Suprapubic skin (tissue), 4 donors: ENCODE measurements at regions not wholly inside any gene's neighbourhood (a gene's known extent, or its start where the extent isn't known, plus 50 kb on each side); places are given as distances from the start of the nearest gene placed in this dataset.

Experiments used
- DNase-seq, 2 donors: peaks; one replicate each; pipeline ENCODE4 v3.0.0-alpha.2; 2019; ENCODE audit warnings: low spot score in 2 of 2
- H3K27ac ChIP-seq: fragments of 200-600 bp; sonication (generic); one replicate; pipeline ENCODE4 v1.5.1; 2019
- H3K27me3 ChIP-seq: fragments of 200-600 bp; sonication (generic); one replicate; pipeline ENCODE4 v1.5.1; 2019
- H3K36me3 ChIP-seq: fragments of 200-600 bp; sonication (generic); one replicate; pipeline ENCODE4 v1.5.1; 2019
- H3K4me1 ChIP-seq: fragments of 200-600 bp; sonication (generic); one replicate; pipeline ENCODE4 v1.5.1; 2019
- H3K4me3 ChIP-seq: fragments of 200-600 bp; sonication (generic); one replicate; pipeline ENCODE4 v1.5.1; 2019; ENCODE audit warnings: mild to moderate bottlenecking
- H3K9me3 ChIP-seq: fragments of 200-600 bp; sonication (generic); one replicate; pipeline ENCODE4 v1.5.1; 2019
- EP300 ChIP-seq: sonication (generic); formaldehyde crosslinking; IDR thresholded peaks from one replicate; pipeline ENCODE4 v1.6.1; 2017; ENCODE audit warnings: antibody characterized with exemption
- POLR2A ChIP-seq, 2 donors: fragments of 450-650 bp; IDR thresholded peaks; one replicate each; pipeline ENCODE4 v1.6.1; 2017; ENCODE audit warnings: antibody characterized with exemption in 2 of 2, mild to moderate bottlenecking in 2 of 2, moderate library complexity in 2 of 2
- POLR2AphosphoS5 ChIP-seq, 3 donors: sonication (generic); formaldehyde crosslinking; IDR thresholded peaks; one replicate each; pipeline ENCODE4 v1.6.1; 2017; ENCODE audit warnings: antibody characterized with exemption in 3 of 3
- WGBS: methylation state at CpG from one replicate; pipeline ENCODE4 v1.1.5; 2018; 5-methylcytosine and 5-hydroxymethylcytosine counted together
- TF ChIP-seq, protein P1 (sequence below), 2 donors: fragments of 200-600 bp in 1 of 2; fragments of 450-650 bp in 1 of 2; sonication (generic) in 1 of 2; IDR thresholded peaks; one replicate each; pipeline ENCODE4 v1.5.1; 2016 to 2019; ENCODE audit warnings: antibody characterized with exemption in 2 of 2, mild to moderate bottlenecking in 1 of 2, moderate library complexity in 1 of 2

DNA sequence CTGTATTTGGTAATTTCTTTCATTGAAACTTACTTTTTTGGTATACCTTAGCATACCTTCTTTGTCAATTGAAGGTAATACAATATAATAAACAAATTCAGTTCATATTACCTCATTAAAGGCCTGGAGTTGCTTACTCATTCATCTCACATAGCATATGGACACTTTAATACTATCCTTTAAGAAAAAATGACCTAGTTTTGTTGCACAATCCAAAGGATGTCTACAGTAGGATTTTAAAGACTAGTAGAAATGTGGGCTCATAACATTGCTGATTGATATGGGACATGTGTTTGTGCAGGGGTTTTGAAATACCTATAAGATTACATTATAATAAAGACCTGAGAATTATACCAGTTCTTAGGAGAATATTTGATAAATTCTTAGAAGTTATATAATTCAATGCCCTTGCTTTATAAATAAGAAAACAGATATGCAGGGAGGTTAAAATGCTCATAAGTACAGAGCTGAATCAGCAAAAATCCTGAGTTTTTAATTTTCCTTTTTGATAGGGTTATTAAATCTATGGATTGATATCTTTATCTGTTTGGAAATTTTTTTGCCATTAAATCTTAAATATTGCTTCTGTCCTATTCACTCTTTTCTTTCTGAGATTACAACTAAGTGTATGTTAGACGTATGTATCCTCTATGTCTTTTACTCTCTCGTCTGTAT lies 352.1 kb downstream of the ATP23 start:
- H3K9me3 ChIP-seq = no peaks in the 10 kb centered on the region
- H3K27me3 ChIP-seq = no peaks in the 10 kb centered on the region
- 97% methylated on average over 2 of the region's 2 CpGs for WGBS
- no peak overlapping the region for H3K4me3 ChIP-seq
- TF ChIP-seq EP300 (no peak), POLR2A (IDR thresholded peaks at IDR 0.05) (no peak)
- no peaks in the 10 kb centered on the region for H3K4me1 ChIP-seq
- no peaks in the 10 kb centered on the region for H3K36me3 ChIP-seq
- no peak overlapping the region for H3K27ac ChIP-seq
- DNase-seq = no peak

DNA sequence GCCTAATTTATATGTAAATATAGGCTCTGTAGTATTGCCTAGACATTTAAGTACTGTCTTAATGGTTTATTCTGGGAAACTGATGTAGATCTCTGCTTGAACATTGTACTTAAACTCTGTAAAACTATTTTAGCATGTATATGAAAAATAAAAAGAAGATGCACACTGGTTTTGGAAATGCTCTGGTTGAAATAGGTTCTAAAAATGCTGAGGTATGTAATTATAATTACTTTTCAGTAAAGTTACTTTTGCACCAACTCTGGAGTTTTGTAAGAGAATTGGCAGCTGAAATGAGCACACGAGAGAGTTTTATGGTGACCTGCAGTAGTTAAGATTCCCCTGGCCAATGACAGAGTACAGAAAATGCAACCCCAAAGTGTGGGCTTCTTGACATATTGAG lies 353.9 kb downstream of the ATP23 start:
- 86% methylated on average over 1 of the region's 1 CpG for WGBS
- no peak for TF ChIP-seq POLR2AphosphoS5 (IDR thresholded peaks at IDR 0.05)
- Histone ChIP-seq H3K4me3 (no peak overlapping the region), H3K4me1 (no peaks in the 10 kb centered on the region), H3K9me3 (no peaks in the 10 kb centered on the region), H3K27me3 (no peaks in the 10 kb centered on the region), H3K27ac (no peak overlapping the region), H3K36me3 (no peaks in the 10 kb centered on the region)
- no peak for DNase-seq

DNA sequence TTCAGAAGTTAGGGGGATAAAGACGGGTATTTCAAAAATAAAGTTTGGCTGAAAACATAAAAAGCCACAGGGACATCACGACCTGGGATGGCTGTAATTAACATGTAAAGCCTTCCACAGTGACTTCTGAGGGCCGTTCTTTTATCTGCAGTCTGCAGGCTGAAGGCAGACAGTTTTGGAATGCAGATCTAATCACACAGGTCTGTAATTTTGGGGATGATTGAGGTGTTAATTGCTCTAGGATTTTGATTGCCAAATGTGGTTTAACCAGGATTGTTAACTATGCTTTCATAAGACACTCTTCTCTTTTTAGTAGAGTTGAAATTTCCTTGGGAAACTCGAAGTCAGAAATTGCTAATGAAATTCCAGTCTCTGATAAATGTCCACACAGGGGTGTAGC lies 355.5 kb downstream of the ATP23 start:
- no peaks in the 10 kb centered on the region for H3K9me3 ChIP-seq
- TF ChIP-seq POLR2A (IDR thresholded peaks at IDR 0.05) (no peak), EP300 (no peak), POLR2AphosphoS5 (IDR thresholded peaks at IDR 0.05) (no peak)
- TF ChIP-seq, protein P1, sequence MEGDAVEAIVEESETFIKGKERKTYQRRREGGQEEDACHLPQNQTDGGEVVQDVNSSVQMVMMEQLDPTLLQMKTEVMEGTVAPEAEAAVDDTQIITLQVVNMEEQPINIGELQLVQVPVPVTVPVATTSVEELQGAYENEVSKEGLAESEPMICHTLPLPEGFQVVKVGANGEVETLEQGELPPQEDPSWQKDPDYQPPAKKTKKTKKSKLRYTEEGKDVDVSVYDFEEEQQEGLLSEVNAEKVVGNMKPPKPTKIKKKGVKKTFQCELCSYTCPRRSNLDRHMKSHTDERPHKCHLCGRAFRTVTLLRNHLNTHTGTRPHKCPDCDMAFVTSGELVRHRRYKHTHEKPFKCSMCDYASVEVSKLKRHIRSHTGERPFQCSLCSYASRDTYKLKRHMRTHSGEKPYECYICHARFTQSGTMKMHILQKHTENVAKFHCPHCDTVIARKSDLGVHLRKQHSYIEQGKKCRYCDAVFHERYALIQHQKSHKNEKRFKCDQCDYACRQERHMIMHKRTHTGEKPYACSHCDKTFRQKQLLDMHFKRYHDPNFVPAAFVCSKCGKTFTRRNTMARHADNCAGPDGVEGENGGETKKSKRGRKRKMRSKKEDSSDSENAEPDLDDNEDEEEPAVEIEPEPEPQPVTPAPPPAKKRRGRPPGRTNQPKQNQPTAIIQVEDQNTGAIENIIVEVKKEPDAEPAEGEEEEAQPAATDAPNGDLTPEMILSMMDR (IDR thresholded peaks at IDR 0.05) = no peak
- no peak for DNase-seq
- no peaks in the 10 kb centered on the region for H3K36me3 ChIP-seq
- no peaks in the 10 kb centered on the region for H3K27me3 ChIP-seq
- no peak overlapping the region for H3K27ac ChIP-seq
- no peak overlapping the region for H3K4me3 ChIP-seq
- H3K4me1 ChIP-seq = no peaks in the 10 kb centered on the region
- WGBS = 51% methylated on average over 4 of the region's 4 CpGs

DNA sequence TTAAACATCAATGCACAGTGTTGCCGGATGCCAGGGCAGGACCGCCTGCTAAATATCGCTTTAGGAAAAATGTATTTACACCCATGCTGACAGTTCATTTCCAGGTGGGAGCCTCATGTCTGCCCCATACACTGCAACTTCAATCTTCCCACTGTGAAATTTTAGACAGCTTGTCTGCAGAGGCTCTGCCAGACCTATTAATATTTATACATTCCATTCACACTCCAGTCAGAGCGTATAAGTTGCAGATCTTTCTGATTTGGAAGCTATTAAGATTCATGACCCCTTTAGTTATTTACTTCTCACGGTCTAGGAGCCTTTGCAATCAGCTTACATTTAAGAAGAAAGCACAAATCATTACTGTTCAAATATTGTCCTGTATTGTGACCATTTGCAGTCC lies 357.4 kb downstream of the ATP23 start:
- H3K27ac ChIP-seq = no peak overlapping the region
- 67% methylated on average over 5 of the region's 5 CpGs for WGBS
- TF ChIP-seq, protein P1 (IDR thresholded peaks at IDR 0.05) = no peak
- TF ChIP-seq POLR2A (IDR thresholded peaks at IDR 0.05) (no peak), POLR2AphosphoS5 (IDR thresholded peaks at IDR 0.05) (no peak), EP300 (no peak)
- no peaks in the 10 kb centered on the region for H3K4me1 ChIP-seq
- no peaks in the 10 kb centered on the region for H3K27me3 ChIP-seq
- H3K36me3 ChIP-seq = no peaks in the 10 kb centered on the region
- H3K9me3 ChIP-seq = no peaks in the 10 kb centered on the region
- DNase-seq = no peak
- no peak overlapping the region for H3K4me3 ChIP-seq

DNA sequence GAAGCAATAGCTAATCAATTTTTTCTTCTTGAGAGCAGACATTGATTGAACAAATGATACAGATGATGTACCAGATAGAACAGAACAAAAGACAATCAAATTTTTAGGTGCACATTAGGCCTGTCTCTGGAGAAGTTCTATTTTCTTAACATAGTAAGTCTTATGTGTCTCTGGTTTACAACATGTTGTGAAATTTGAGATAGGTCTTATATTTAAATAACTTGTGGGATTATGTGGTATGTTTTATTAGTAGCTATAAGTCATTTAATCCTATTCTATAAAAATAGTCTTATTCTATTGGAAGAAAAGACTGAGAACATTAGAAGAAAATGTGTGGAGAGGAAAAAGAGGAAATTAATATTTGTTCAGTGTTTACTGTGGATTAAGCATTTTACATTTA lies 358.0 kb downstream of the ATP23 start:
- H3K36me3 ChIP-seq = no peaks in the 10 kb centered on the region
- H3K4me1 ChIP-seq = no peaks in the 10 kb centered on the region
- H3K27me3 ChIP-seq = no peaks in the 10 kb centered on the region
- DNase-seq = no peak
- no peak overlapping the region for H3K27ac ChIP-seq
- H3K4me3 ChIP-seq = no peak overlapping the region
- no peaks in the 10 kb centered on the region for H3K9me3 ChIP-seq
- TF ChIP-seq EP300 (no peak), POLR2AphosphoS5 (IDR thresholded peaks at IDR 0.05) (no peak)
- TF ChIP-seq, protein P1 (IDR thresholded peaks at IDR 0.05) = no peak

DNA sequence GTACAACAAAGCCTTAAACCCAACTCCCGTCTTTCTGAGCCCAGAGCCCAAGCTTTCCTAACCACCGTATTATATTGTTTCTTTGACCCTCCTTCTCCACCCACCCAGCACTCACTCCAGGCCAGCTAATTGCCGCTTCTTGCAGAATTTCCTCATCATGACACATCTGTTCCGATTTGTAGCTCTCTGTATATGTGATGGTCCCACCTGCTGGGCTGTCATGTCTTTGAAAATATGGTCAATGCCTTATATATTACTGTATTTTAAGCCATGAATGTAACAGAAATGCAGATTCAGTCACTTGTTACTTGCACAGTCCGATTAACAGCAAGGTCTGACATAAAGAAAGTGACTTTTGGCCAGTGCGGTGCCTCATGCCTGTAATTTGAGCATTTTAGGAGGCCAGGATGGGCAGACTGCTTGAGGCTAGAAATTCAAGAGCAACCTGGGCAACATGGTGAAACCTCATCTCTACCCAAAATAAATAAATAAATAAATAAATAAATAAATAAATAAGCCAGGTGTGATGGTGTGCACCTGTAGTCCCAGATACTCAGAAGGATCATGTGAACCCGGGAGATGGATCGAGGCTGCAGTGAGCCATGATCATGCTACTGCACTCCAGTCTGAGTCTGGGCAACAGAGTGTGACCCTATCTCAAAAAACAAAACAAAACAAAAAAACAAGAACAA lies 359.8 kb downstream of the ATP23 start:
- H3K4me3 ChIP-seq = no peak overlapping the region
- no peaks in the 10 kb centered on the region for H3K9me3 ChIP-seq
- no peak overlapping the region for H3K27ac ChIP-seq
- H3K36me3 ChIP-seq = no peaks in the 10 kb centered on the region
- no peaks in the 10 kb centered on the region for H3K4me1 ChIP-seq
- H3K27me3 ChIP-seq = no peaks in the 10 kb centered on the region
- WGBS = 96% methylated on average over 8 of the region's 8 CpGs
- no peak for DNase-seq
- TF ChIP-seq POLR2A (IDR thresholded peaks at IDR 0.05) = no peak
- no peak for TF ChIP-seq EP300
